Retinal pigment epithelial cell (primary cell): ENCODE measurements at regions not wholly inside any gene's neighbourhood (a gene's known extent, or its start where the extent isn't known, plus 50 kb on each side); places are given as distances from the start of the nearest gene placed in this dataset.

Source experiments
- DNase-seq: peaks from one replicate; pipeline ENCODE4 v3.0.0-alpha.2; 2010; ENCODE audit warnings: low read depth
- H3K4me3 ChIP-seq: 2 replicates; pipeline ENCODE4 v1.5.1; 2011; ENCODE audit warnings: mild to moderate bottlenecking, low read length, control low read depth, moderate library complexity
- TF ChIP-seq, protein P1 (sequence below): conservative IDR thresholded peaks from 2 replicates; pipeline ENCODE4 v1.5.1; 2011; ENCODE audit warnings: low read depth, low read length, control low read depth, inconsistent platforms

DNA sequence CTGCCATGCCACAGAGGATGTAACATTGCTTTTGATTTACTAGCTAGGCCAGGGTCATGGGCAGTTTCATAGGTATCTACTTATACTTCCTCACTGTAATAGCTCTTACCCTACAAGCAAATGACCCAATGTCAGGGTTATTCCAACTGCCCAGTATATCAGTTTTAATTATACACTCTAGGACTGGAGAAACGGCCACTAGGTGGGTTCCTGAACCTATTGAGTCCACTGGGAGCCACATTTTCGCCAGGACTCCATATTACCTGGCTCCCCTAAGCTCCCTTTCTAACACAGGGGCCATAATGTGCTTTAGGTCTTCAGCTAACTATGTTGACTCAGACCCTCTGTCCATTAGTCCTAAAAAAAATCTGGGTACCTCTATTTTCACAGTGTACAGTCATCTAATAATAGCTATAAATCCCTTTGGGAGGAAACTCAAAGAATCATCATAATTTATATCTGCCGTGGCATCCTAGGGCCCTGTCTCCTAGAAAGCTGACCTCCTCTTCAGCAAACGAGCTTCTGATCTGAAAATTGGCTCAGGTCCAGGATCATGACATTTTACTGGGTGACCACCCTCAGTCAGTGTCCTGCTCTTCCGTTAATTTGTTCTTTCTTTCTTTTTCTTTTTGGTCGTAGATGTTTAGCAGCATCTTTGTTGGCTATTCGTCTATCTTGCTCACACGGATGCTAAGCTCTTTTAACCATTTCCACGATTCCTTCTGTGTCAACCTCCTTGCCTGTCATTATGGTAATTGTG, 244.3 kb downstream of the FAM76B start:
- no peak overlapping the region for H3K4me3 ChIP-seq
- TF ChIP-seq, protein P1, sequence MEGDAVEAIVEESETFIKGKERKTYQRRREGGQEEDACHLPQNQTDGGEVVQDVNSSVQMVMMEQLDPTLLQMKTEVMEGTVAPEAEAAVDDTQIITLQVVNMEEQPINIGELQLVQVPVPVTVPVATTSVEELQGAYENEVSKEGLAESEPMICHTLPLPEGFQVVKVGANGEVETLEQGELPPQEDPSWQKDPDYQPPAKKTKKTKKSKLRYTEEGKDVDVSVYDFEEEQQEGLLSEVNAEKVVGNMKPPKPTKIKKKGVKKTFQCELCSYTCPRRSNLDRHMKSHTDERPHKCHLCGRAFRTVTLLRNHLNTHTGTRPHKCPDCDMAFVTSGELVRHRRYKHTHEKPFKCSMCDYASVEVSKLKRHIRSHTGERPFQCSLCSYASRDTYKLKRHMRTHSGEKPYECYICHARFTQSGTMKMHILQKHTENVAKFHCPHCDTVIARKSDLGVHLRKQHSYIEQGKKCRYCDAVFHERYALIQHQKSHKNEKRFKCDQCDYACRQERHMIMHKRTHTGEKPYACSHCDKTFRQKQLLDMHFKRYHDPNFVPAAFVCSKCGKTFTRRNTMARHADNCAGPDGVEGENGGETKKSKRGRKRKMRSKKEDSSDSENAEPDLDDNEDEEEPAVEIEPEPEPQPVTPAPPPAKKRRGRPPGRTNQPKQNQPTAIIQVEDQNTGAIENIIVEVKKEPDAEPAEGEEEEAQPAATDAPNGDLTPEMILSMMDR = peak; percentile 25
- no peak for DNase-seq

DNA sequence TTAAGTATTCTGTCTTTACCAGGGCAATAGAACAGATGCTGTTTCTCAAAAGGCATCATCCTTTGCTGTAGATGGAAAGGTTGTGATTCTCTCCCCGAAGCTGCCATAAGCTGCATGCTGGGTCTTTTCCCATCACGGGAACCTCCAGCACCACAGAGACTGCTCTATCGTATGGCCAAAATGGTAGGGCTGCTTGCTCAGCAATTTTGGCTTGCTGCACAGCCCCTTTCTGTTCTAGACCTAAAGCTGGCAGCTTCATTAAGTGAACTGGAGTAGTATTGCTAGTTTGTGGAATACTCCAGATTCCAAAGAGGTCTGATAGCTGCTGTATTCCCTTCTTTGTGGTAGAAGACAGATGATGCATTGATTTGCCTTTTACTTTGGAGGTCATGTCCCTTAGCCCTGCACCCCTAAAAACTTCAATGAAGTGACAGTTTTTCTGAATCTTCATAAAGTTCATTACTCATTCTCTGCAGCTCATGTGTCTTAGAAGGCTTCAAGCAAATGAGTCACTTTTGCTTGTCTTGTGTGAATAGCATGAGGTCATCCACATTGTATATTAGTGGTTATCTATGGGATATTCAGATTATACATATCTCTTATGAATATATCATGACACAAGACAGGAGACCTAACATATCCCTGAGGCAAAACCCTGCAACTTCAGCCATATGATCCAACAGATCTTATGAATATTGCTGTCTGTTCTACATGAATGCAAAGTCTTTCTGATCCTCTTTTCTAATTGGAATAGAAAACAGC, 245.3 kb downstream of the FAM76B start:
- DNase-seq = no peak
- H3K4me3 ChIP-seq = no peak overlapping the region

DNA sequence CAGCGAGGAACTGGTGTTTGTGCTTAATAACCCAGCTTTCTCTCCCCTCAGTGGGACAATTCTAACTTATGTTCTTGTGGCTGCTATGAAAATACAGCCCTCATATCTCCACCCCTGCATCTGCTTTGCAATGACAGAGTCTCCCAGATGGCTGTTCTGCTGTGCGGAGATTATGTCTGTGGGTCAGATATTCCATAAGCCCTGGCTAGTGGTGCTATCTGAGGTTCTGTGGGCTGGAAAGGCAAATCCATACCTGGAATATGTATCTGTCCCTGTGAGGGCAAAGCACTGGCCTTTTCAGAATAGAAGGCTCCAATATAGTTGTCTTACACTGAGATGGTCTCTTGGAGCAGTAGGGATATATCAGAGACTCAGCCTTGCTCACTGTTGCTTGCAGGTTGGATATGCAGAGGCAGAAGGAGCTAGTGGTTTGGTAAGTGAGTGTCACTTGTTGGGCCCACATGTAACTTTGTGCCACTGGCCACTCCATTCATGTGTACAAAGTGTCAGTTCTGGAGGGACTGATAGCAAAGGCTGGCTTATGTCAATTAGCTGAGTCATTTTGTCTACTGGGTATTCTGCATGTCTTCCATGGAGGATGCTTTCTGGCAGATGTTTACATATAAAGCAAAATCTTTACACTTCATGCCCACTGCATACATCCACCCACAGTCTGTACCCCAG, 246.6 kb downstream of the FAM76B start:
- no peak for DNase-seq
- H3K4me3 ChIP-seq = no peak overlapping the region
- TF ChIP-seq, protein P1 = no peak

More for the DNA sequence above, 245.3 kb downstream of the FAM76B start:
- TF ChIP-seq, protein P1 = no peak

DNA sequence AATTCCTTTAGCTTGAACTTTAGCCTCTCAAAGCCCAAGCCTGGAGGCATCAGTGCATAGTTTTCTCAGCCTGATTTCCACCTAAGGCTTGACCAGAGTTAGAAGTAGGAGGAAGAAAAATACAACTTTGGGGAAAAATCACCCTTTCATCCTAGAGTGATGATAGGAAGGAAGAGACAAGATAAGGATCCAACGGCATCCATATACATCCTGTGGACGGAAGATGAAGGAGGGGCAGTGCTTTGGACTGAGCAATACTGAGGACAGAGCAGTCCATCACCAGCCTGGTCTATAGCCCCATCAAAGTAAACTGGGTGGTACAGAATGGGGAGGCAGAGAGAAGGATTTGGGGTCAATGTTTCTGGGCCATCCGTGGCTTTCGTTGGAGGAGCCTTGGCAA, 247.9 kb downstream of the FAM76B start:
- DNase-seq = no peak
- no peak overlapping the region for H3K4me3 ChIP-seq
- TF ChIP-seq, protein P1 = no peak

DNA sequence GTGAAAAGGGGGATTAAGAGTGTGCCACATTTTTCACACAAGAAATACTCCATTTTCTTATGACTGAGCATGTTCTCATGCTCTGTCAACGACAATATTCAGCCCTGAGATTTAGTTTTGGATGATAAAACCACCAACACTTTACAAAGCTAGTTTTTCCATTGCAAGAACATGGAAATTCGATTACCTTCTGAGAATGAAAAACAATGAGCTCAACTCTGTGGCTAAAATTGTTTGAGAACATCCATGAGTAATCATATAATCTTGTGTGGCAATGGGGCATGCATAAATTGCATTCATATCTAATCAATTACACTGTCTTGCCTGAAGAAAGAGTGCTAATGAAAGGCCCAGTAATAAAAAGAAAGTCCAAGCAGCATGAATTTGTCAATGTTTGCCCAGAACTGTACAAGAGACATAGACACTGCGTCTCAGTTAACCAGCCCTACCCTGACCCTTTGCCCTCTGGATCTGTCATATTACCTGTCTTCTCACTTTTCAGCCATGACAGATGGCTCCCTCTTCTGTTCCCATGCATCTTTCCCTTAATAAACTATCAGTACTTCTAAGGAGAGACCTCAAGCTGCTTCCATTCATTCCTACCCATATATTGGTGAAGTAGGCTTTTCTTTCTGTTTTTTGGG, 253.4 kb downstream of the FAM76B start:
- no peak for DNase-seq
- TF ChIP-seq, protein P1 = no peak
- H3K4me3 ChIP-seq = no peak overlapping the region

DNA sequence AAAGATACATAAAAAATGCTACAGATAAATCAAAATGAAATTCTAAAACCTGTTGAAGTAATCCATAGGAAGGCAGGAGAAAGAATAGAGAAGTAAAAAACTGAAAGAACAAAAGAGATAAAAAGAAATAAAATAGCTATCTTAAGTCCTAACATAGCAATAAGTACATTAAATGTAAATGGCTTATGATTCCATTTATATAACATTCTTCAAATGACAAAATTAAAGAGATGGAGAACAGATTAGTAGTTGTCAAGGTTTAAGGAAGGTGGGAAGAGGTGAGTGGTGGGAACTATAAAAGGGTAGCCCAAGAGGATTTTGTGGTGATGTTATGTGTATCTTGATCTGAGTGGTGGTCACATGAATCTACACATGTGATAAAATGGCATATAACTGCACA, 254.8 kb downstream of the FAM76B start:
- no peak for DNase-seq
- H3K4me3 ChIP-seq = no peak overlapping the region
- TF ChIP-seq, protein P1 = no peak
